ENCODE measurements at regions not wholly inside any gene's neighbourhood (a gene's known extent, or its start where the extent isn't known, plus 50 kb on each side); places are given as distances from the start of the nearest gene placed in this dataset.

DNA sequence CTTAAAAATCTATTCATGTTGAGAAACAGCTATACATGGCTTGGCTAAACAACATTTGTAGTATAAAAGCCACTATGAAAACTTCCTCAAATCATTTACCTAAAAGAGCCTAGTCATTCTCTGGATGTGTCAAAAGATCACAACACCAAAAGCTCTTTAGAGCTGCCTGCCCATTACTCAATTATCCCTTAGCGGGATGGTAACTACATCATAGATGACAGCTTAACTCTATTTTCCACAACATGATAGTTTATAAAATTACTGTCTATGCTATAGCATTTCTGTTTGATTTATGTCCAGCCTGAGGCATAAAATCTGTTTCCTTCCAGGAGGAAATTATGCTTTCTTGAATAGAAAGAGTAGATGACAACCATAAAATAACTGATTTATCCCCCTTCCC, 777.6 kb upstream of the HS3ST5 start:
- POLR2A ChIA-PET, result no interaction called here
- DNase-seq (ENCODE audit: low spot score) (no peak), ATAC-seq (no peak)
- Mint-ChIP-seq H3K36me3 (peaks cover 24% of the 10 kb centered on the region), H3K27me3 (ENCODE audit: low read depth) (no peaks in the 10 kb centered on the region), H3K4me3 (no peak overlapping the region), H3K4me1 (no peaks in the 10 kb centered on the region), H3K27ac (no peak overlapping the region), H3K9me3 (peaks cover 25% of the 10 kb centered on the region)
- CTCF ChIA-PET, result no interaction called here
- TF ChIP-seq ZNF671 (CRISPR knock-in tag; IDR thresholded peaks at IDR 0.05) (no peak), KAT7 (CRISPR knock-in tag; IDR thresholded peaks at IDR 0.05; ENCODE audit: borderline replicate concordance) (no peak), FOXJ3 (CRISPR knock-in tag; IDR thresholded peaks at IDR 0.05; ENCODE audit: borderline replicate concordance) (no peak), ZNF317 (CRISPR knock-in tag; IDR thresholded peaks at IDR 0.05; ENCODE audit: borderline replicate concordance, low read depth) (no peak), IRF2 (CRISPR knock-in tag; IDR thresholded peaks at IDR 0.05; ENCODE audit: borderline replicate concordance, low read depth) (no peak), OVOL2 (CRISPR knock-in tag; IDR thresholded peaks at IDR 0.05; ENCODE audit: borderline replicate concordance) (no peak), FOXK1 (CRISPR knock-in tag; IDR thresholded peaks at IDR 0.05) (no peak), CREB1 (CRISPR knock-in tag; IDR thresholded peaks at IDR 0.05) (no peak), ZNF121 (CRISPR knock-in tag; IDR thresholded peaks at IDR 0.05) (no peak), JAZF1 (CRISPR knock-in tag; IDR thresholded peaks at IDR 0.05) (no peak), GRHL2 (CRISPR knock-in tag; IDR thresholded peaks at IDR 0.05; ENCODE audit: insufficient replicate concordance, severe bottlenecking) (no peak), SP1 (CRISPR knock-in tag; conservative IDR thresholded peaks at IDR 0.05) (no peak), SMAD3 (CRISPR knock-in tag; IDR thresholded peaks at IDR 0.05; ENCODE audit: borderline replicate concordance) (no peak), RORB (CRISPR knock-in tag; IDR thresholded peaks at IDR 0.05) (no peak)
- TF ChIP-seq, protein P1, sequence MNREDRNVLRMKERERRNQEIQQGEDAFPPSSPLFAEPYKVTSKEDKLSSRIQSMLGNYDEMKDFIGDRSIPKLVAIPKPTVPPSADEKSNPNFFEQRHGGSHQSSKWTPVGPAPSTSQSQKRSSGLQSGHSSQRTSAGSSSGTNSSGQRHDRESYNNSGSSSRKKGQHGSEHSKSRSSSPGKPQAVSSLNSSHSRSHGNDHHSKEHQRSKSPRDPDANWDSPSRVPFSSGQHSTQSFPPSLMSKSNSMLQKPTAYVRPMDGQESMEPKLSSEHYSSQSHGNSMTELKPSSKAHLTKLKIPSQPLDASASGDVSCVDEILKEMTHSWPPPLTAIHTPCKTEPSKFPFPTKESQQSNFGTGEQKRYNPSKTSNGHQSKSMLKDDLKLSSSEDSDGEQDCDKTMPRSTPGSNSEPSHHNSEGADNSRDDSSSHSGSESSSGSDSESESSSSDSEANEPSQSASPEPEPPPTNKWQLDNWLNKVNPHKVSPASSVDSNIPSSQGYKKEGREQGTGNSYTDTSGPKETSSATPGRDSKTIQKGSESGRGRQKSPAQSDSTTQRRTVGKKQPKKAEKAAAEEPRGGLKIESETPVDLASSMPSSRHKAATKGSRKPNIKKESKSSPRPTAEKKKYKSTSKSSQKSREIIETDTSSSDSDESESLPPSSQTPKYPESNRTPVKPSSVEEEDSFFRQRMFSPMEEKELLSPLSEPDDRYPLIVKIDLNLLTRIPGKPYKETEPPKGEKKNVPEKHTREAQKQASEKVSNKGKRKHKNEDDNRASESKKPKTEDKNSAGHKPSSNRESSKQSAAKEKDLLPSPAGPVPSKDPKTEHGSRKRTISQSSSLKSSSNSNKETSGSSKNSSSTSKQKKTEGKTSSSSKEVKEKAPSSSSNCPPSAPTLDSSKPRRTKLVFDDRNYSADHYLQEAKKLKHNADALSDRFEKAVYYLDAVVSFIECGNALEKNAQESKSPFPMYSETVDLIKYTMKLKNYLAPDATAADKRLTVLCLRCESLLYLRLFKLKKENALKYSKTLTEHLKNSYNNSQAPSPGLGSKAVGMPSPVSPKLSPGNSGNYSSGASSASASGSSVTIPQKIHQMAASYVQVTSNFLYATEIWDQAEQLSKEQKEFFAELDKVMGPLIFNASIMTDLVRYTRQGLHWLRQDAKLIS (CRISPR knock-in tag; IDR thresholded peaks at IDR 0.05; ENCODE audit: borderline replicate concordance), result no peak
- TF ChIP-seq, protein P2, sequence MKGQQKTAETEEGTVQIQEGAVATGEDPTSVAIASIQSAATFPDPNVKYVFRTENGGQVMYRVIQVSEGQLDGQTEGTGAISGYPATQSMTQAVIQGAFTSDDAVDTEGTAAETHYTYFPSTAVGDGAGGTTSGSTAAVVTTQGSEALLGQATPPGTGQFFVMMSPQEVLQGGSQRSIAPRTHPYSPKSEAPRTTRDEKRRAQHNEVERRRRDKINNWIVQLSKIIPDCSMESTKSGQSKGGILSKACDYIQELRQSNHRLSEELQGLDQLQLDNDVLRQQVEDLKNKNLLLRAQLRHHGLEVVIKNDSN (CRISPR knock-in tag; IDR thresholded peaks at IDR 0.05), result no peak
- TF ChIP-seq, protein P3, sequence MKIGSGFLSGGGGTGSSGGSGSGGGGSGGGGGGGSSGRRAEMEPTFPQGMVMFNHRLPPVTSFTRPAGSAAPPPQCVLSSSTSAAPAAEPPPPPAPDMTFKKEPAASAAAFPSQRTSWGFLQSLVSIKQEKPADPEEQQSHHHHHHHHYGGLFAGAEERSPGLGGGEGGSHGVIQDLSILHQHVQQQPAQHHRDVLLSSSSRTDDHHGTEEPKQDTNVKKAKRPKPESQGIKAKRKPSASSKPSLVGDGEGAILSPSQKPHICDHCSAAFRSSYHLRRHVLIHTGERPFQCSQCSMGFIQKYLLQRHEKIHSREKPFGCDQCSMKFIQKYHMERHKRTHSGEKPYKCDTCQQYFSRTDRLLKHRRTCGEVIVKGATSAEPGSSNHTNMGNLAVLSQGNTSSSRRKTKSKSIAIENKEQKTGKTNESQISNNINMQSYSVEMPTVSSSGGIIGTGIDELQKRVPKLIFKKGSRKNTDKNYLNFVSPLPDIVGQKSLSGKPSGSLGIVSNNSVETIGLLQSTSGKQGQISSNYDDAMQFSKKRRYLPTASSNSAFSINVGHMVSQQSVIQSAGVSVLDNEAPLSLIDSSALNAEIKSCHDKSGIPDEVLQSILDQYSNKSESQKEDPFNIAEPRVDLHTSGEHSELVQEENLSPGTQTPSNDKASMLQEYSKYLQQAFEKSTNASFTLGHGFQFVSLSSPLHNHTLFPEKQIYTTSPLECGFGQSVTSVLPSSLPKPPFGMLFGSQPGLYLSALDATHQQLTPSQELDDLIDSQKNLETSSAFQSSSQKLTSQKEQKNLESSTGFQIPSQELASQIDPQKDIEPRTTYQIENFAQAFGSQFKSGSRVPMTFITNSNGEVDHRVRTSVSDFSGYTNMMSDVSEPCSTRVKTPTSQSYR (CRISPR knock-in tag; IDR thresholded peaks at IDR 0.05), result no peak
- TF ChIP-seq, protein P4, sequence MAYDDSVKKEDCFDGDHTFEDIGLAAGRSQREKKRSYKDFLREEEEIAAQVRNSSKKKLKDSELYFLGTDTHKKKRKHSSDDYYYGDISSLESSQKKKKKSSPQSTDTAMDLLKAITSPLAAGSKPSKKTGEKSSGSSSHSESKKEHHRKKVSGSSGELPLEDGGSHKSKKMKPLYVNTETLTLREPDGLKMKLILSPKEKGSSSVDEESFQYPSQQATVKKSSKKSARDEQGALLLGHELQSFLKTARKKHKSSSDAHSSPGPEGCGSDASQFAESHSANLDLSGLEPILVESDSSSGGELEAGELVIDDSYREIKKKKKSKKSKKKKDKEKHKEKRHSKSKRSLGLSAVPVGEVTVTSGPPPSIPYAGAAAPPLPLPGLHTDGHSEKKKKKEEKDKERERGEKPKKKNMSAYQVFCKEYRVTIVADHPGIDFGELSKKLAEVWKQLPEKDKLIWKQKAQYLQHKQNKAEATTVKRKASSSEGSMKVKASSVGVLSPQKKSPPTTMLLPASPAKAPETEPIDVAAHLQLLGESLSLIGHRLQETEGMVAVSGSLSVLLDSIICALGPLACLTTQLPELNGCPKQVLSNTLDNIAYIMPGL (CRISPR knock-in tag; IDR thresholded peaks at IDR 0.05), result no peak
- TF ChIP-seq, protein P5, sequence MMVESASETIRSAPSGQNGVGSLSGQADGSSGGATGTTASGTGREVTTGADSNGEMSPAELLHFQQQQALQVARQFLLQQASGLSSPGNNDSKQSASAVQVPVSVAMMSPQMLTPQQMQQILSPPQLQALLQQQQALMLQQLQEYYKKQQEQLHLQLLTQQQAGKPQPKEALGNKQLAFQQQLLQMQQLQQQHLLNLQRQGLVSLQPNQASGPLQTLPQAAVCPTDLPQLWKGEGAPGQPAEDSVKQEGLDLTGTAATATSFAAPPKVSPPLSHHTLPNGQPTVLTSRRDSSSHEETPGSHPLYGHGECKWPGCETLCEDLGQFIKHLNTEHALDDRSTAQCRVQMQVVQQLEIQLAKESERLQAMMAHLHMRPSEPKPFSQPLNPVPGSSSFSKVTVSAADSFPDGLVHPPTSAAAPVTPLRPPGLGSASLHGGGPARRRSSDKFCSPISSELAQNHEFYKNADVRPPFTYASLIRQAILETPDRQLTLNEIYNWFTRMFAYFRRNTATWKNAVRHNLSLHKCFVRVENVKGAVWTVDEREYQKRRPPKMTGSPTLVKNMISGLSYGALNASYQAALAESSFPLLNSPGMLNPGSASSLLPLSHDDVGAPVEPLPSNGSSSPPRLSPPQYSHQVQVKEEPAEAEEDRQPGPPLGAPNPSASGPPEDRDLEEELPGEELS (CRISPR knock-in tag; IDR thresholded peaks at IDR 0.05), result no peak
- TF ChIP-seq, protein P6, sequence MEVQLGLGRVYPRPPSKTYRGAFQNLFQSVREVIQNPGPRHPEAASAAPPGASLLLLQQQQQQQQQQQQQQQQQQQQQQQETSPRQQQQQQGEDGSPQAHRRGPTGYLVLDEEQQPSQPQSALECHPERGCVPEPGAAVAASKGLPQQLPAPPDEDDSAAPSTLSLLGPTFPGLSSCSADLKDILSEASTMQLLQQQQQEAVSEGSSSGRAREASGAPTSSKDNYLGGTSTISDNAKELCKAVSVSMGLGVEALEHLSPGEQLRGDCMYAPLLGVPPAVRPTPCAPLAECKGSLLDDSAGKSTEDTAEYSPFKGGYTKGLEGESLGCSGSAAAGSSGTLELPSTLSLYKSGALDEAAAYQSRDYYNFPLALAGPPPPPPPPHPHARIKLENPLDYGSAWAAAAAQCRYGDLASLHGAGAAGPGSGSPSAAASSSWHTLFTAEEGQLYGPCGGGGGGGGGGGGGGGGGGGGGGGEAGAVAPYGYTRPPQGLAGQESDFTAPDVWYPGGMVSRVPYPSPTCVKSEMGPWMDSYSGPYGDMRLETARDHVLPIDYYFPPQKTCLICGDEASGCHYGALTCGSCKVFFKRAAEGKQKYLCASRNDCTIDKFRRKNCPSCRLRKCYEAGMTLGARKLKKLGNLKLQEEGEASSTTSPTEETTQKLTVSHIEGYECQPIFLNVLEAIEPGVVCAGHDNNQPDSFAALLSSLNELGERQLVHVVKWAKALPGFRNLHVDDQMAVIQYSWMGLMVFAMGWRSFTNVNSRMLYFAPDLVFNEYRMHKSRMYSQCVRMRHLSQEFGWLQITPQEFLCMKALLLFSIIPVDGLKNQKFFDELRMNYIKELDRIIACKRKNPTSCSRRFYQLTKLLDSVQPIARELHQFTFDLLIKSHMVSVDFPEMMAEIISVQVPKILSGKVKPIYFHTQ (CRISPR knock-in tag; IDR thresholded peaks at IDR 0.05), result no peak
